Loucy (cell line): ENCODE measurements at regions not wholly inside any gene's neighbourhood (a gene's known extent, or its start where the extent isn't known, plus 50 kb on each side); places are given as distances from the start of the nearest gene placed in this dataset.

Source experiments
- H2AFZ ChIP-seq: fragments of 200-600 bp; sonication (generic); 2 replicates; pipeline ENCODE4 v1.6.0; 2016; ENCODE audit warnings: antibody characterized with exemption, mild to moderate bottlenecking, low read length, moderate library complexity
- H3F3A ChIP-seq: fragments of 200-600 bp; 2 replicates; pipeline ENCODE4 v1.6.0; 2016; ENCODE audit warnings: antibody characterized with exemption, low read depth, mild to moderate bottlenecking
- H3K27me3 ChIP-seq: fragments of 200-600 bp; sonication (generic); 2 replicates; pipeline ENCODE4 v1.6.1; 2014; ENCODE audit warnings: low read length, mild to moderate bottlenecking; ENCODE audit not compliant: insufficient read depth, poor library complexity, severe bottlenecking
- H3K36me3 ChIP-seq: fragments of 200-600 bp; sonication (generic); 2 replicates; pipeline ENCODE4 v1.6.1; 2016; ENCODE audit warnings: low read length; ENCODE audit not compliant: insufficient read depth
- H3K4me1 ChIP-seq: fragments of 200-600 bp; sonication (generic); 2 replicates; pipeline ENCODE4 v1.5.1; 2014; ENCODE audit warnings: low read length, mild to moderate bottlenecking; ENCODE audit not compliant: insufficient read depth, poor library complexity, severe bottlenecking
- H3K4me2 ChIP-seq: fragments of 200-600 bp; sonication (generic); 2 replicates; pipeline ENCODE4 v1.6.0; 2014; ENCODE audit warnings: antibody characterized with exemption, low read length, low read depth, mild to moderate bottlenecking; ENCODE audit not compliant: poor library complexity, severe bottlenecking
- H3K4me3 ChIP-seq: fragments of 200-600 bp; sonication (generic); 2 replicates; pipeline ENCODE4 v1.5.1; 2014; ENCODE audit warnings: low read length, mild to moderate bottlenecking, mixed read lengths; ENCODE audit not compliant: poor library complexity, severe bottlenecking
- H3K79me2 ChIP-seq: fragments of 200-600 bp; sonication (generic); 2 replicates; pipeline ENCODE4 v1.6.1; 2014; ENCODE audit warnings: low read length; ENCODE audit not compliant: insufficient read depth
- H3K9ac ChIP-seq: fragments of 200-600 bp; sonication (generic); 2 replicates; pipeline ENCODE4 v1.6.0; 2014; ENCODE audit warnings: mild to moderate bottlenecking, low read depth, low read length, moderate library complexity; ENCODE audit not compliant: poor library complexity, severe bottlenecking
- H3K9me2 ChIP-seq: fragments of 200-600 bp; sonication (generic); replicated peaks from 2 replicates; pipeline ENCODE4 v1.6.1; 2016; ENCODE audit warnings: low read depth, low read length, mixed read lengths
- H3K9me3 ChIP-seq: fragments of 200-600 bp; sonication (generic); 2 replicates; pipeline ENCODE4 v1.6.1; 2014; ENCODE audit warnings: mild to moderate bottlenecking, antibody characterized with exemption, low read length, low read depth; ENCODE audit not compliant: insufficient read depth
- H4K20me1 ChIP-seq: fragments of 200-600 bp; sonication (generic); 2 replicates; pipeline ENCODE4 v1.6.0; 2014; ENCODE audit warnings: antibody characterized with exemption, low read length, mild to moderate bottlenecking; ENCODE audit not compliant: insufficient read depth, poor library complexity, severe bottlenecking
- CTCF ChIP-seq: fragments of 200-600 bp; sonication (generic); conservative IDR thresholded peaks from 2 replicates; pipeline ENCODE4 v1.5.1; 2014; ENCODE audit warnings: mild to moderate bottlenecking, antibody characterized with exemption, low read length
- EZH2phosphoT487 ChIP-seq: fragments of 200-600 bp; IDR thresholded peaks from 2 replicates; pipeline ENCODE4 v1.6.1; 2018; ENCODE audit warnings: antibody characterized with exemption, mild to moderate bottlenecking, moderate library complexity, borderline replicate concordance

- Histone ChIP-seq H2AFZ (no peak overlapping the region), H3K36me3 (no peaks in the 10 kb centered on the region), H3K9me3 (no peaks in the 10 kb centered on the region), H3K79me2 (no peaks in the 10 kb centered on the region), H3F3A (no peaks in the 10 kb centered on the region), H3K4me2 (no peak overlapping the region), H3K27me3 (no peaks in the 10 kb centered on the region), H4K20me1 (no peaks in the 10 kb centered on the region), H3K9ac (no peak overlapping the region), H3K4me3 (no peak overlapping the region), H3K4me1 (no peaks in the 10 kb centered on the region), H3K9me2 (no peaks in the 10 kb centered on the region)
- TF ChIP-seq CTCF, result no peak
- no peak for TF ChIP-seq EZH2phosphoT487
Measured at GRCh38 chr5:155794795-155795194, 532.2 kb upstream of the SGCD start.

GRCh38 chr5:155799308-155799707 is 527.7 kb upstream of the SGCD start:
- Histone ChIP-seq H3K4me1 (no peaks in the 10 kb centered on the region), H3K4me3 (no peak overlapping the region), H3K36me3 (no peaks in the 10 kb centered on the region), H3K79me2 (no peaks in the 10 kb centered on the region), H3K4me2 (no peak overlapping the region), H4K20me1 (no peaks in the 10 kb centered on the region), H3K27me3 (no peaks in the 10 kb centered on the region), H3K9me2 (no peaks in the 10 kb centered on the region), H2AFZ (no peak overlapping the region), H3K9me3 (no peaks in the 10 kb centered on the region), H3F3A (no peaks in the 10 kb centered on the region), H3K9ac (no peak overlapping the region)
- TF ChIP-seq EZH2phosphoT487 (no peak), CTCF (no peak)

- Histone ChIP-seq H3K9ac (no peak overlapping the region), H3K9me3 (no peaks in the 10 kb centered on the region), H3K79me2 (no peaks in the 10 kb centered on the region), H3K4me3 (no peak overlapping the region), H3F3A (no peaks in the 10 kb centered on the region), H3K27me3 (no peaks in the 10 kb centered on the region), H3K36me3 (no peaks in the 10 kb centered on the region), H4K20me1 (no peaks in the 10 kb centered on the region), H2AFZ (no peak overlapping the region), H3K4me1 (no peaks in the 10 kb centered on the region), H3K4me2 (no peak overlapping the region), H3K9me2 (no peaks in the 10 kb centered on the region)
- TF ChIP-seq CTCF, result no peak
- TF ChIP-seq EZH2phosphoT487, result no peak
Measured at GRCh38 chr5:155807884-155808576, 518.9 kb upstream of the SGCD start.
